CD8-positive, alpha-beta memory T cell (primary cell): ENCODE measurements at regions not wholly inside any gene's neighbourhood (a gene's known extent, or its start where the extent isn't known, plus 50 kb on each side); places are given as distances from the start of the nearest gene placed in this dataset.
A peak's percentile ranks its signal among the peaks of the same experiment; 100 is the strongest.

Experiments used
- CTCF ChIA-PET: fragments of 350-600 bp; sonication (Branson Sonifier 250); formaldehyde crosslinking; loops from one replicate; lab custom pipeline; 2021; ENCODE audit warnings: antibody characterized with exemption; lab: Charles Lee
- POLR2A ChIA-PET: fragments of 350-600 bp; sonication (Branson Sonifier 250); formaldehyde crosslinking; loops from one replicate; lab custom pipeline; 2021; ENCODE audit warnings: antibody characterized with exemption; lab: Charles Lee
- DNase-seq, 5 donors: peaks; one replicate each; pipeline versions ENCODE4 v3.0.0 to v3.0.0-alpha.2; 2020 to 2022; ENCODE audit warnings: mixed read lengths in 1 of 5
- H3K27ac ChIP-seq: one replicate; pipeline ENCODE4 v1.7.0; 2013; ENCODE audit warnings: low read depth, mild to moderate bottlenecking, low read length, moderate library complexity
- H3K27me3 ChIP-seq: 2 replicates; pipeline ENCODE4 v1.7.0; 2013; ENCODE audit warnings: low read length, mild to moderate bottlenecking; ENCODE audit not compliant: insufficient read depth, poor library complexity, severe bottlenecking
- H3K36me3 ChIP-seq: 2 replicates; pipeline ENCODE4 v1.7.0; 2013; ENCODE audit warnings: mild to moderate bottlenecking, low read length, moderate library complexity; ENCODE audit not compliant: insufficient read depth
- H3K4me1 ChIP-seq: 2 replicates; pipeline ENCODE4 v1.7.0; 2013; ENCODE audit warnings: mild to moderate bottlenecking, low read length, moderate library complexity; ENCODE audit not compliant: insufficient read depth
- H3K4me3 ChIP-seq: 2 replicates; pipeline ENCODE4 v1.7.0; 2013; ENCODE audit warnings: mild to moderate bottlenecking, low read length
- H3K9me3 ChIP-seq: 2 replicates; pipeline ENCODE4 v1.7.0; 2013; ENCODE audit warnings: mild to moderate bottlenecking, low read length
- H3K27ac Mint-ChIP-seq, 8 donors: one replicate each; pipeline ENCODE4 v1.8.0; 2020 to 2021; ENCODE audit warnings: mixed read lengths in 8 of 8, mild to moderate bottlenecking in 6 of 8, inconsistent platforms in 3 of 8, moderate library complexity in 3 of 8
- H3K27me3 Mint-ChIP-seq, 2 donors: one replicate each; pipeline ENCODE4 v1.8.0; 2020 to 2021; ENCODE audit warnings: mixed read lengths in 2 of 2, mild to moderate bottlenecking in 1 of 2, moderate library complexity in 1 of 2
- H3K36me3 Mint-ChIP-seq, 3 donors: one replicate each; pipeline ENCODE4 v1.8.0; 2020 to 2021; ENCODE audit warnings: mixed read lengths in 3 of 3, inconsistent platforms in 1 of 3, mild to moderate bottlenecking in 1 of 3
- H3K4me1 Mint-ChIP-seq, 3 donors: one replicate each; pipeline ENCODE4 v1.8.0; 2020 to 2021; ENCODE audit warnings: mixed read lengths in 3 of 3, inconsistent platforms in 1 of 3, mild to moderate bottlenecking in 1 of 3
- H3K4me3 Mint-ChIP-seq, 7 donors: one replicate each; pipeline ENCODE4 v1.8.0; 2020 to 2021; ENCODE audit warnings: mixed read lengths in 7 of 7, mild to moderate bottlenecking in 6 of 7, moderate library complexity in 4 of 7, inconsistent platforms in 2 of 7
- H3K9me3 Mint-ChIP-seq, 5 donors: one replicate each; pipeline ENCODE4 v1.8.0; 2020 to 2022; ENCODE audit warnings: mixed read lengths in 5 of 5, mild to moderate bottlenecking in 3 of 5, moderate library complexity in 2 of 5, inconsistent platforms in 1 of 5

DNA sequence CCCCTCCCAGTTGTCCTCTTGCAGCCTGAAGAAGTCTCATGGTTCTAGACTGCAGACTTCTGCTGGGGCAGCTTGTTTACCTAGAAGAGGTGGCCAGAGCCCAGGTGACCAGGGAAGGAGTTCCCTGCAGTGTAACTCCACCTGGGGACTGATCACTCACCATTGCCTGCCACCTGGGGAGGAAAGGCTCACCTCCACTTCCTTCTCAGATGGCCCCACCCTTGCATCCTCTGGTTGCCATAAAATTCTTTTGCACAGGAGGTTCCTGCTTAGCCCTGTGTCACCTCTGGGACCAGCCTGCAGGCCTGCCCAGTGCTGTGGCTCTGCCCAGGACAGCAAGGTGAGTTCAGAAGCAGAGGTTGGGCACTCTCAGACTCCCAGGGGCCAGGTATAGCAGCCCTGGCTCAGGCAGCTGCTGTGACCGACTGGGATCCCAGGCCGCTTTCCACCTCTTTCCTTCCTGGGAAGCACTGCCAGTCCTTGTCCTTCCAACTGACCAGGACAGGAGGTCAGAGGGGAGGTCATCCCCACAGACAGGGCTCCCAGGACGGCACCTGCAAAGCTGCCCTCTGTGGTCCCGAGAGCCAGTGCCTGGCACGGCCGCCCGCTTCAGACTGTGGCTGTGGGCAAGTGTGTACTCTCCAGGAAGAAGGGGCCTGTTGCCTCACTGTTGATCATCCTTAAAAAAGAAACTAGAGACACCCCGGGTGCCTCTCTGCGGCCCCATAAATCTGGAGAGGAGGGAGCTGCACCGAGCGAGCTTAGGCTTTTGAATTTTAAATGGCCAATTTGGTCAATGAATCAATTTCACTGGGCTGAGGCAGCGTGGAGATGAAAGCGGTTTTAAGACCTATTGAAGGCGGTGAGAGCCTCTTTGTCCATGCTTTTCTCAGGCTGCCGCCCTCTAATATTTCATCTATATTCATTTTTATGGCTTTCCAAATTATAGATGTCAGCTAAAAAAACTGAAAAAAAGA, 79.5 kb upstream of the C14orf180 start:
- H3K4me1 Mint-ChIP-seq: no peaks in the 10 kb centered on the region
- H3K27me3 ChIP-seq: no peaks in the 10 kb centered on the region
- no peaks in the 10 kb centered on the region for H3K9me3 ChIP-seq
- no peak overlapping the region for H3K4me3 Mint-ChIP-seq
- no peak overlapping the region for H3K4me3 ChIP-seq
- peaks cover 19 to 29% (median 21%) of the 10 kb centered on the region in 5 donors for H3K9me3 Mint-ChIP-seq
- H3K4me1 ChIP-seq: no peaks in the 10 kb centered on the region
- ChIA-PET CTCF (no interaction called here), POLR2A (no interaction called here)
- H3K27ac ChIP-seq: no peak overlapping the region
- DNase-seq: no peak
- H3K36me3 Mint-ChIP-seq: peaks cover 0 to 16% (median 4%) of the 10 kb centered on the region in 3 donors
- no peak overlapping the region for H3K27ac Mint-ChIP-seq
- no peaks in the 10 kb centered on the region for H3K36me3 ChIP-seq
- H3K27me3 Mint-ChIP-seq: peaks cover 9 to 14% of the 10 kb centered on the region in 2 donors

DNA sequence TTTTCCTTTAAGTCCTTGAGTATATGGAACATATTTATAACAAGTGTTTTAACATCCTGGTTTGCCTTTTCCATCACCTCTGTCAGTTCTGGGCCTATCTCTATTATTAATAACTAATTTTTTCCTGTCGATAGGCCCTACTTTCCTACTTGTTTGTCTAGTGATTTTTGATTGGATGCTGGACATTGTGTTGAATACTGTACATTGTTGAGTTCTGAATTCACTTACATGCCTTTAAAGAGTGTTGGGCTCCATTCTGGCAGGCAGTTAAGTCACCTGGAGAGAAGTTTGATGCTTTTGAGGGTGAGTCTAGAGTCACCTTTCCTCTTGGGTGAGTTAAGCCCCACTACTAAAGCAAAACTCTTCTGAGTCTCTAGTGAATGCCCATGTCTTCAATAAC, 77.5 kb upstream of the C14orf180 start:
- no peak overlapping the region for H3K4me3 ChIP-seq
- H3K9me3 ChIP-seq: no peaks in the 10 kb centered on the region
- H3K27ac ChIP-seq: no peak overlapping the region
- no peaks in the 10 kb centered on the region for H3K4me1 ChIP-seq
- H3K27me3 Mint-ChIP-seq: peaks cover 12 to 15% of the 10 kb centered on the region in 2 donors
- no peaks in the 10 kb centered on the region for H3K36me3 ChIP-seq
- POLR2A ChIA-PET: no interaction called here
- DNase-seq: no peak
- H3K27me3 ChIP-seq: no peaks in the 10 kb centered on the region
- no peaks in the 10 kb centered on the region for H3K4me1 Mint-ChIP-seq
- no peak overlapping the region for H3K4me3 Mint-ChIP-seq
- H3K27ac Mint-ChIP-seq: no peak overlapping the region
- CTCF ChIA-PET: no interaction called here
- H3K9me3 Mint-ChIP-seq: peaks cover 12 to 22% (median 16%) of the 10 kb centered on the region in 5 donors
- peaks cover 0 to 16% (median 4%) of the 10 kb centered on the region in 3 donors for H3K36me3 Mint-ChIP-seq

DNA sequence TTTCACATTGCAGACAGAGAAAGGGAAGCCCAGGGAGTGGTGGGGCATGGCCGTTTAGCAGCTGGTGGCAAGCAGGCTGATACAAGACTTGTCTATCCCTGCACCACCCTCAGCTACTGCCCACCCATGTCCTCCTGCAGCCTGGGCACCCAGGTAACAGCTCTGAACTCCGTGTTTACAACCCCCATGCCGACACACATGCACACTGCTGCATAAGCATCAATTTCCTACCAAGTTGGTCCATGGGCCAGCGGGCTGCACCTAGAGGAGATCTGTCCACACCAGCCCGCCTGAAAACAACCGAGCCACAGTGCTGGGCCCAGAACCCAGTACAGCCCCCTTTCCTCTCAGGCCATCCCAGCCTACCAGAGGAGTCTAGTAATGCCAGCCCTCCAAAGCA, 75.9 kb upstream of the C14orf180 start:
- Mint-ChIP-seq H3K27ac (no peak overlapping the region), H3K27me3 (peaks cover 12 to 20% of the 10 kb centered on the region in 2 donors), H3K4me1 (no peaks in the 10 kb centered on the region), H3K9me3 (peaks cover 12 to 20% (median 16%) of the 10 kb centered on the region in 5 donors), H3K4me3 (no peak overlapping the region), H3K36me3 (peaks cover 0 to 16% (median 4%) of the 10 kb centered on the region in 3 donors)
- H3K4me3 ChIP-seq: no peak overlapping the region
- no peak overlapping the region for H3K27ac ChIP-seq
- H3K27me3 ChIP-seq: no peaks in the 10 kb centered on the region
- DNase-seq: no peak
- no peaks in the 10 kb centered on the region for H3K4me1 ChIP-seq
- POLR2A ChIA-PET: no interaction called here
- H3K36me3 ChIP-seq: no peaks in the 10 kb centered on the region
- CTCF ChIA-PET: no interaction called here
- H3K9me3 ChIP-seq: no peaks in the 10 kb centered on the region

GRCh38 chr14:104504172-104504735, 75.3 kb upstream of the C14orf180 start:
- no peaks in the 10 kb centered on the region for H3K4me1 Mint-ChIP-seq
- DNase-seq: no peak
- H3K27me3 Mint-ChIP-seq: peaks cover 12 to 24% of the 10 kb centered on the region in 2 donors
- H3K27ac Mint-ChIP-seq: peak overlapping the region in 1 of 8 donors; percentile 38
- H3K4me3 Mint-ChIP-seq: no peak overlapping the region
- POLR2A ChIA-PET: no interaction called here
- Histone ChIP-seq H3K4me3 (no peak overlapping the region), H3K27ac (no peak overlapping the region), H3K36me3 (no peaks in the 10 kb centered on the region), H3K4me1 (no peaks in the 10 kb centered on the region), H3K27me3 (no peaks in the 10 kb centered on the region), H3K9me3 (no peaks in the 10 kb centered on the region)
- CTCF ChIA-PET: no interaction called here
- H3K9me3 Mint-ChIP-seq: peaks cover 12 to 20% (median 16%) of the 10 kb centered on the region in 5 donors
- peaks cover 0 to 16% (median 1%) of the 10 kb centered on the region in 3 donors for H3K36me3 Mint-ChIP-seq

DNA sequence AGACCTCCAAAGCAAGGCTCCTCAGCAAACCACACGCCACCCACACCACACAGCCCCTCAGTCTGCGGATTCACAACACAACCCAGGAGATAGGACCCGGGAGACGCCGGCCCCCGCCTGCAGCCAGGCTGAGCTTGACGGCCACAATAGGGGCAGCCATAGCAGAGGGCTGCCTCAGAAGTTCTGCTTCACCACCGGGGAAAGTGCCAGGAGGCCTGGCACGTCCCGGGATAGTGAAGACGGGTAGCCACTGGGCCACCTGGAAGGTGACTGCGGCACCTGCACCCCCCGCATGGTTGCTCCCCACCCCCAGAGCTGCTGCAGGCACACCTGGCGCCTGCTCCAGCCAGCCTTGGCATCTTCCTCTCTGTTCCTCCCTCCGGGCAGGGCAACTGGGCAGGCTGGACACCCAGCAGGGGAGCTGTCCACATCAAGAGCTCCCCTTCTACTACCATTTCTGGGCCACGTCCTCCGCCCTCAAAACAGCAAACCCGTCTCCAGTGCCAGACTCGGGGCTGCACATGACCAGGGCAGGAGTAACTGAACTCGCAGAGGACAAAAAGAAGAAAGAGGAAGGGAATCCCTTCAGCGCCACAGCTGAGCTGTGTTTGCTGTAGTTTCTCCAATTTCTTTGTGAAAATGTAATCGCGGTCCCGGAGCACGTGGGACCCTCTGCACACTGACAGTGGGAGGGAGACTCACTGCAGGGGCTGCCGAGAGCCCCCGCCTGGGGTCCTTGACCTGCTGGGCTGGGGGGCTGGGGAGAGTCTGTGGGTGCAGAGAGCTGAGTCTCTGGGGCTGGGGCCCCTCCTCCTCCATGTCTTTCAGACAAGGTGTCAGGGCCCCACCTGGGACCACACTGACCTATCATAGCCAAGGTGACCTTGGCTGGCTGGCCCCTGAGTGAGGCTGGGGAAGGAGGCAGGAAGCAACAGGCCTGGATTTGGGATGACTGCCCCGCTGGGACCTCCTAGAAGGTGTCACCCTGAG, 74.2 kb upstream of the C14orf180 start:
- peaks cover 12 to 20% (median 16%) of the 10 kb centered on the region in 5 donors for H3K9me3 Mint-ChIP-seq
- H3K27ac Mint-ChIP-seq: no peak overlapping the region
- Histone ChIP-seq H3K36me3 (no peaks in the 10 kb centered on the region), H3K9me3 (no peaks in the 10 kb centered on the region), H3K27ac (no peak overlapping the region), H3K27me3 (no peaks in the 10 kb centered on the region), H3K4me1 (no peaks in the 10 kb centered on the region), H3K4me3 (no peak overlapping the region)
- H3K27me3 Mint-ChIP-seq: peaks cover 12 to 27% of the 10 kb centered on the region in 2 donors
- ChIA-PET POLR2A (no interaction called here), CTCF (no interaction called here)
- no peak overlapping the region for H3K4me3 Mint-ChIP-seq
- no peaks in the 10 kb centered on the region for H3K4me1 Mint-ChIP-seq
- H3K36me3 Mint-ChIP-seq: peaks cover 0 to 16% (median 0%) of the 10 kb centered on the region in 3 donors
- no peak for DNase-seq

GRCh38 chr14:104506461-104507253, 72.9 kb upstream of the C14orf180 start:
- Mint-ChIP-seq H3K36me3 (peaks cover 0 to 16% (median 0%) of the 10 kb centered on the region in 3 donors), H3K27ac (no peak overlapping the region), H3K27me3 (peaks cover 12 to 27% of the 10 kb centered on the region in 2 donors), H3K4me1 (no peaks in the 10 kb centered on the region), H3K4me3 (no peak overlapping the region), H3K9me3 (peaks cover 12 to 18% (median 16%) of the 10 kb centered on the region in 5 donors)
- no peak overlapping the region for H3K4me3 ChIP-seq
- no peak overlapping the region for H3K27ac ChIP-seq
- H3K36me3 ChIP-seq: no peaks in the 10 kb centered on the region
- DNase-seq: no peak
- H3K4me1 ChIP-seq: no peaks in the 10 kb centered on the region
- CTCF ChIA-PET: no interaction called here
- no peaks in the 10 kb centered on the region for H3K9me3 ChIP-seq
- POLR2A ChIA-PET: no interaction called here
- no peaks in the 10 kb centered on the region for H3K27me3 ChIP-seq

DNA sequence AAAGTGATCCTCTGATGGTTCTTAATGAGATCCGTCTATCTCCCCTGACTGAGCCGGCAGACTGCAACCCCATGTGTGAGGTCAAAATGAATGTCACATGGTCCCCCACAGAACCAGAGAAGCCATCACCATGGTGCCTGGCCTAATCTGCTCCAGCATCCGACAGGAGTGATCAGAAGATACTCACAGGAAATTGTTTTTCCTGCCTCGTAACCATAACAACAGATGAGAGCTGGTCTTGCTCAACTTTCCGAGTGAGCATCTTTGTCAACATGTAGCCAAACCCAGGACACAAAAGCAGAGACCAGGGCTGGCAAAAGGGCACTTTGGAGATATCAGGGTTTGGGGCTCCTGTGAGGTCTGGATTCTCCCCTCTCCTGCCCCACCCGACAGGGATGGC, 72.1 kb upstream of the C14orf180 start:
- CTCF ChIA-PET: no interaction called here
- Mint-ChIP-seq H3K36me3 (peaks cover 0 to 8% (median 0%) of the 10 kb centered on the region in 3 donors), H3K27ac (no peak overlapping the region), H3K4me1 (no peaks in the 10 kb centered on the region), H3K4me3 (no peak overlapping the region), H3K27me3 (peaks cover 14 to 33% of the 10 kb centered on the region in 2 donors), H3K9me3 (peaks cover 6 to 12% (median 8%) of the 10 kb centered on the region in 5 donors)
- POLR2A ChIA-PET: no interaction called here
- no peak for DNase-seq
- Histone ChIP-seq H3K4me3 (no peak overlapping the region), H3K4me1 (no peaks in the 10 kb centered on the region), H3K27ac (no peak overlapping the region), H3K27me3 (no peaks in the 10 kb centered on the region), H3K9me3 (no peaks in the 10 kb centered on the region), H3K36me3 (no peaks in the 10 kb centered on the region)
